Suprapubic skin (tissue), 3 donors: ENCODE measurements at regions not wholly inside any gene's neighbourhood (a gene's known extent, or its start where the extent isn't known, plus 50 kb on each side); places are given as distances from the start of the nearest gene placed in this dataset.

Experiments used
- CTCF ChIP-seq, 2 donors: fragments of 200-600 bp in 1 of 2; fragments of 450-650 bp in 1 of 2; sonication (generic) in 1 of 2; IDR thresholded peaks; one replicate each; pipeline ENCODE4 v1.5.1; 2016 to 2019; ENCODE audit warnings: antibody characterized with exemption in 2 of 2, mild to moderate bottlenecking in 1 of 2, moderate library complexity in 1 of 2
- EP300 ChIP-seq: sonication (generic); formaldehyde crosslinking; IDR thresholded peaks from one replicate; pipeline ENCODE4 v1.6.1; 2017; ENCODE audit warnings: antibody characterized with exemption
- POLR2A ChIP-seq, 2 donors: fragments of 450-650 bp; IDR thresholded peaks; one replicate each; pipeline ENCODE4 v1.6.1; 2017; ENCODE audit warnings: antibody characterized with exemption in 2 of 2, mild to moderate bottlenecking in 2 of 2, moderate library complexity in 2 of 2

GRCh38 chr1:4110888-4111287, 210.8 kb upstream of the C1orf174 start:
- TF ChIP-seq CTCF (IDR thresholded peaks at IDR 0.05): no peak
- no peak for TF ChIP-seq EP300
- TF ChIP-seq POLR2A (IDR thresholded peaks at IDR 0.05): no peak
